Upper lobe of left lung (tissue), 6 donors: ENCODE measurements at regions not wholly inside any gene's neighbourhood (a gene's known extent, or its start where the extent isn't known, plus 50 kb on each side); places are given as distances from the start of the nearest gene placed in this dataset.
A peak's percentile ranks its signal among the peaks of the same experiment; 100 is the strongest.

Experiments
- ATAC-seq, 2 donors: fragments of 200-7000 bp; cut with Tn5 transposase; one replicate each; pipeline ENCODE4 v1.9.1; 2022; ENCODE audit warnings: mild to moderate bottlenecking in 2 of 2, moderate library complexity in 2 of 2; ENCODE audit not compliant: low FRiP score in 2 of 2
- DNase-seq, 2 donors: peaks; one replicate each; pipeline ENCODE4 v3.0.0-alpha.2; 2019 to 2020
- H3K27ac ChIP-seq, 4 donors: fragments of 200-600 bp; sonication (generic); one replicate each; pipeline ENCODE4 v1.5.1; 2016 to 2019
- H3K27me3 ChIP-seq, 4 donors: fragments of 200-600 bp; sonication (generic); one replicate each; pipeline ENCODE4 v1.5.1; 2017 to 2019
- H3K36me3 ChIP-seq, 4 donors: fragments of 200-600 bp; sonication (generic); one replicate each; pipeline ENCODE4 v1.5.1; 2016 to 2019
- H3K4me1 ChIP-seq, 4 donors: fragments of 200-600 bp; sonication (generic); one replicate each; pipeline ENCODE4 v1.5.1; 2018 to 2019
- H3K4me3 ChIP-seq, 4 donors: fragments of 200-600 bp; sonication (generic); one replicate each; pipeline ENCODE4 v1.5.1; 2017 to 2019; ENCODE audit warnings: mild to moderate bottlenecking in 2 of 4, moderate library complexity in 1 of 4
- H3K9me3 ChIP-seq, 4 donors: fragments of 200-600 bp; sonication (generic); one replicate each; pipeline ENCODE4 v1.5.1; 2018 to 2019
- CTCF ChIP-seq, 6 experiments: fragments of 450-650 bp in 4 of 6; fragments of 200-600 bp in 2 of 6; sonication (generic) in 2 of 6; IDR thresholded peaks; one replicate each; pipeline ENCODE4 v1.5.1; 2016 to 2019; ENCODE audit warnings: antibody characterized with exemption in 6 of 6
- EP300 ChIP-seq, 4 donors: sonication (generic); formaldehyde crosslinking; IDR thresholded peaks; one replicate each; pipeline ENCODE4 v1.5.1; 2017; ENCODE audit warnings: antibody characterized with exemption in 4 of 4, control low read depth in 2 of 4
- POLR2A ChIP-seq, 4 donors: fragments of 450-650 bp; IDR thresholded peaks; one replicate each; pipeline ENCODE4 v1.5.1; 2016 to 2017; ENCODE audit warnings: antibody characterized with exemption in 4 of 4, mild to moderate bottlenecking in 2 of 4
- POLR2AphosphoS5 ChIP-seq, 2 donors: sonication (generic); formaldehyde crosslinking; IDR thresholded peaks; one replicate each; pipeline ENCODE4 v1.5.1; 2017; ENCODE audit warnings: antibody characterized with exemption in 2 of 2
- WGBS, 2 donors: methylation state at CpG; one replicate each; pipeline ENCODE4 v1.1.5; 2017 to 2018; 5-methylcytosine and 5-hydroxymethylcytosine counted together
- donor health status: DM: no; HTN: no; CAD: no; lungs with moderate emphysema.
- donor health status: DM: no; HTN: yes; CAD: no; lungs with severe emphysema.

DNA sequence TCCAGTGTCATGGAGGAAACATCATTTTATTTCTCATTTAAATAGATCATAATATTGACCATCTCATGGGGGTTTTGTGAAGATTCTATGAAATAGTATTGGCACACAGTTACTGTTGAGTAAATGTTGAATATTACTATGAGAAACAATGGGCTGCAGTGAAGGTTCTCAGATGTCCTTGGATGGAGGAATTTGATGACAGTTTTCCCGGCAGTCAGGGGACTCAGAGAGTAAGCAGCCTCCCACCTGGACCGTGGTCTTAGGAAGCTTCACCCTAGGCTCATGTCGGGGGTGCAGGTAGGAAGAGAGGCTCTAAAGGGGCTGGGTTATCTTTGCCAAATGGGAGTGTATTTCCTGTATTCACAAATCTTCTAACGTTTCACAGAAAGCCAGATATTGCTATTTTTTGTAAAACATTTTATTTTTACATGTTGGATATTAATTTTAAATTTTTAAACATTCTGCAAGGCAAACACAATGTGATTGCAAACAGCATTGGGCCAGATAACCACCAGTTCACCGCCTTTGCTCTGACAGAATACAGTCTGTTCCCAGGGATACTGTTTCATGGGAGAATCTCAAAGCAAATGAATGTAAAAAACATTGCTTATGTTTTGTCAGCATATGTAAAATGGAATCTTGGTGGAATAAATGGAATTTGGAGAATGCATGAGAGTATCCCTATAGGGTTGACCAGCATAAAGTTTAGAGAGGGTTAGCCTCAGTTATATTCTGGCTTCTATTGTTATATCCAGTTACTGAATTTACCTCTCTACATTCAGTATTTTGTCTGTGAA is 380.8 kb upstream of the TMEM132C start:
- Histone ChIP-seq H3K9me3 (no peaks in the 10 kb centered on the region), H3K27ac (no peak overlapping the region), H3K4me1 (no peaks in the 10 kb centered on the region), H3K36me3 (no peaks in the 10 kb centered on the region), H3K4me3 (no peak overlapping the region), H3K27me3 (no peaks in the 10 kb centered on the region)
- no peak for ATAC-seq
- WGBS, 2 donors, result 73 to 74% methylated on average over 5 of the region's 5 CpGs
- TF ChIP-seq POLR2A (IDR thresholded peaks at IDR 0.05) (no peak), POLR2AphosphoS5 (IDR thresholded peaks at IDR 0.05) (no peak), EP300 (IDR thresholded peaks at IDR 0.05) (no peak), CTCF (IDR thresholded peaks at IDR 0.05) (no peak)
- no peak for DNase-seq

GRCh38 chr12:127886827-127887226 is 380.1 kb upstream of the TMEM132C start:
- no peaks in the 10 kb centered on the region for H3K4me1 ChIP-seq
- H3K9me3 ChIP-seq, result no peaks in the 10 kb centered on the region
- 100% methylated on average over 1 of the region's 1 CpG for WGBS, 2 donors
- no peaks in the 10 kb centered on the region for H3K36me3 ChIP-seq
- H3K27ac ChIP-seq, result no peak overlapping the region
- DNase-seq, result no peak
- H3K27me3 ChIP-seq, result no peaks in the 10 kb centered on the region
- ATAC-seq, result no peak
- no peak for TF ChIP-seq EP300 (IDR thresholded peaks at IDR 0.05)
- no peak for TF ChIP-seq CTCF (IDR thresholded peaks at IDR 0.05)
- no peak for TF ChIP-seq POLR2A (IDR thresholded peaks at IDR 0.05)
- TF ChIP-seq POLR2AphosphoS5 (IDR thresholded peaks at IDR 0.05), result no peak
- H3K4me3 ChIP-seq, result no peak overlapping the region

GRCh38 chr12:127888943-127889719 is 377.8 kb upstream of the TMEM132C start:
- Histone ChIP-seq H3K27ac (no peak overlapping the region), H3K36me3 (no peaks in the 10 kb centered on the region), H3K9me3 (no peaks in the 10 kb centered on the region), H3K4me1 (no peaks in the 10 kb centered on the region), H3K27me3 (no peaks in the 10 kb centered on the region), H3K4me3 (no peak overlapping the region)
- TF ChIP-seq POLR2A (IDR thresholded peaks at IDR 0.05) (no peak), EP300 (IDR thresholded peaks at IDR 0.05) (no peak)
- ATAC-seq (peak in 1 of 2 donors; percentile 91), DNase-seq (no peak)
- 78 to 83% methylated on average over 4 of the region's 4 CpGs for WGBS, 2 donors

GRCh38 chr12:127893895-127894609 is 372.9 kb upstream of the TMEM132C start:
- H3K36me3 ChIP-seq, result no peaks in the 10 kb centered on the region
- no peak overlapping the region for H3K4me3 ChIP-seq
- ATAC-seq (no peak), DNase-seq (no peak)
- H3K27me3 ChIP-seq, result no peaks in the 10 kb centered on the region
- H3K27ac ChIP-seq, result no peak overlapping the region
- 45 to 46% methylated on average over 8 of the region's 8 CpGs for WGBS, 2 donors
- TF ChIP-seq EP300 (IDR thresholded peaks at IDR 0.05) (no peak), CTCF (IDR thresholded peaks at IDR 0.05) (no peak), POLR2A (IDR thresholded peaks at IDR 0.05) (no peak), POLR2AphosphoS5 (IDR thresholded peaks at IDR 0.05) (no peak)
- H3K4me1 ChIP-seq, result no peaks in the 10 kb centered on the region
- no peaks in the 10 kb centered on the region for H3K9me3 ChIP-seq

DNA sequence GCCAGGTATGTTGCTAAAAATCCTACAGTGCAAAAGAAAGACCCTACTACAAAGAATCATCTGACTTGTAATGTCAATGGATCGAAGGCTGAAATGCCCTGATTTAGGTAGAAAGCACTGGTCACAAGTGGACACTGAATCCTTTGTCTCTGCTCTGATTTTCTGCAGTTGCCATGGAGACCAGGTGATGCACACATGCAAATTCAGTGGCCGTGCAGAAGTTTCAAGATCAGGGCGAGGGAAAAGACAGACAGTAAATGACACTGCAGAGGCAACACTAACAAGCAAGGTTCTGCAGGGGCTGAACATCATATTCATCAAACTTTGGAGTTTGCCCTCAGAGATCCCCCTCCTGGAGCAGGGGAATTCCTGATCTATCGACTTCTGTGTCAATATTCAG is 370.3 kb upstream of the TMEM132C start:
- DNase-seq (no peak), ATAC-seq (no peak)
- Histone ChIP-seq H3K27me3 (no peaks in the 10 kb centered on the region), H3K36me3 (no peaks in the 10 kb centered on the region), H3K4me3 (no peak overlapping the region), H3K9me3 (no peaks in the 10 kb centered on the region), H3K27ac (no peak overlapping the region), H3K4me1 (no peaks in the 10 kb centered on the region)
- 67 to 68% methylated on average over 4 of the region's 4 CpGs for WGBS, 2 donors
- no peak for TF ChIP-seq POLR2A (IDR thresholded peaks at IDR 0.05)
- TF ChIP-seq EP300 (IDR thresholded peaks at IDR 0.05), result no peak
- TF ChIP-seq CTCF (IDR thresholded peaks at IDR 0.05), result no peak
- TF ChIP-seq POLR2AphosphoS5 (IDR thresholded peaks at IDR 0.05), result no peak
